SU-DHL-6 (cell line): ENCODE measurements at regions not wholly inside any gene's neighbourhood (a gene's known extent, or its start where the extent isn't known, plus 50 kb on each side); places are given as distances from the start of the nearest gene placed in this dataset.

Experiments
- H2AFZ ChIP-seq: fragments of 200-600 bp; sonication (generic); 2 replicates; pipeline ENCODE4 v1.6.1; 2014; ENCODE audit warnings: low read depth, mild to moderate bottlenecking, moderate library complexity, mixed read lengths, antibody characterized with exemption, low read length; ENCODE audit not compliant: severe bottlenecking
- H3F3A ChIP-seq: fragments of 200-600 bp; shearing (Covaris generic); 2 replicates; pipeline ENCODE4 v1.6.0; 2016; ENCODE audit warnings: antibody characterized with exemption, mild to moderate bottlenecking; ENCODE audit not compliant: insufficient read depth
- H3K27ac ChIP-seq: fragments of 200-600 bp; sonication (generic); 2 replicates; pipeline ENCODE4 v1.5.1; 2016; ENCODE audit warnings: low read depth, mild to moderate bottlenecking, low read length, moderate library complexity, mixed read lengths
- H3K27me3 ChIP-seq: fragments of 200-600 bp; sonication (generic), shearing (Covaris generic); 2 replicates; pipeline ENCODE4 v1.6.0; 2014; ENCODE audit warnings: mild to moderate bottlenecking, low read length
- H3K36me3 ChIP-seq: fragments of 200-600 bp; sonication (generic); 2 replicates; pipeline ENCODE4 v1.6.1; 2014; ENCODE audit warnings: mild to moderate bottlenecking, low read length, mixed read lengths
- H3K4me2 ChIP-seq: fragments of 300-600, 200-600 bp; shearing (Covaris generic), sonication (generic); 2 replicates; pipeline ENCODE4 v1.6.0; 2014; ENCODE audit warnings: low read length, low read depth, mild to moderate bottlenecking; ENCODE audit not compliant: poor library complexity, severe bottlenecking
- H3K4me3 ChIP-seq: fragments of 200-600 bp; sonication (generic); 2 replicates; pipeline ENCODE4 v1.5.1; 2014; ENCODE audit warnings: antibody characterized with exemption, low read length, mild to moderate bottlenecking, mixed read lengths; ENCODE audit not compliant: insufficient read depth, poor library complexity, severe bottlenecking
- H3K79me2 ChIP-seq: fragments of 200-600 bp; sonication (generic); 2 replicates; pipeline ENCODE4 v1.6.1; 2014; ENCODE audit warnings: mild to moderate bottlenecking, low read length, moderate library complexity; ENCODE audit not compliant: insufficient read depth
- H3K9ac ChIP-seq: fragments of 200-600 bp; sonication (generic); 2 replicates; pipeline ENCODE4 v1.7.0; 2014; ENCODE audit warnings: mild to moderate bottlenecking, low read length
- H3K9me2 ChIP-seq: fragments of 200-600 bp; sonication (generic); replicated peaks from 2 replicates; pipeline ENCODE4 v1.6.1; 2014; ENCODE audit warnings: low read length; ENCODE audit not compliant: insufficient read depth
- H3K9me3 ChIP-seq: fragments of 200-600 bp; sonication (generic); 2 replicates; pipeline ENCODE4 v1.6.1; 2014; ENCODE audit warnings: low read length, mixed read lengths; ENCODE audit not compliant: insufficient read depth
- H4K20me1 ChIP-seq: fragments of 200-600 bp; sonication (generic); 2 replicates; pipeline ENCODE4 v1.6.1; 2014; ENCODE audit warnings: low read depth, mild to moderate bottlenecking, antibody characterized with exemption, low read length, moderate library complexity, mixed read lengths
- CTCF ChIP-seq: fragments of 200-600 bp; sonication (generic); IDR thresholded peaks from one replicate; pipeline ENCODE4 v1.5.1; 2017; ENCODE audit warnings: antibody characterized with exemption, mild to moderate bottlenecking, low read length, moderate library complexity; ENCODE audit not compliant: insufficient read depth, poor library complexity, severe bottlenecking
- EZH2phosphoT487 ChIP-seq: fragments of 200-600 bp; sonication (generic), shearing (Covaris generic); conservative IDR thresholded peaks from 2 replicates; pipeline ENCODE4 v1.6.1; 2018; ENCODE audit warnings: mild to moderate bottlenecking, antibody characterized with exemption, low read length, moderate library complexity, mixed read lengths

- Histone ChIP-seq H2AFZ (no peak overlapping the region), H4K20me1 (no peaks in the 10 kb centered on the region), H3K79me2 (no peaks in the 10 kb centered on the region), H3K9me3 (no peaks in the 10 kb centered on the region), H3K27me3 (no peaks in the 10 kb centered on the region), H3K36me3 (no peaks in the 10 kb centered on the region), H3K9me2 (no peaks in the 10 kb centered on the region), H3K4me2 (no peak overlapping the region), H3K27ac (no peak overlapping the region), H3K9ac (no peak overlapping the region), H3F3A (no peaks in the 10 kb centered on the region), H3K4me3 (no peak overlapping the region)
- TF ChIP-seq CTCF (no peak), EZH2phosphoT487 (no peak)
Observed at GRCh38 chr5:125634216-125634835, 788.9 kb upstream of the GRAMD2B start.

- no peak overlapping the region for H3K27ac ChIP-seq
- TF ChIP-seq EZH2phosphoT487: no peak
- TF ChIP-seq CTCF: no peak
- H2AFZ ChIP-seq: no peak overlapping the region
Observed at GRCh38 chr5:125639858-125640257, 783.4 kb upstream of the GRAMD2B start.

GRCh38 chr5:125652761-125653160 is 770.4 kb upstream of the GRAMD2B start:
- no peaks in the 10 kb centered on the region for H3K9me2 ChIP-seq
- no peaks in the 10 kb centered on the region for H3K27me3 ChIP-seq
- H3F3A ChIP-seq: no peaks in the 10 kb centered on the region
- H2AFZ ChIP-seq: no peak overlapping the region
- H3K79me2 ChIP-seq: no peaks in the 10 kb centered on the region
- H3K4me2 ChIP-seq: no peak overlapping the region
- H3K27ac ChIP-seq: no peak overlapping the region
- H3K9me3 ChIP-seq: no peaks in the 10 kb centered on the region
- H4K20me1 ChIP-seq: no peaks in the 10 kb centered on the region
- 0 out of 2 replicates have a peak, but pooled peaks cover 2% of the 10 kb centered on the region for H3K36me3 ChIP-seq
- H3K4me3 ChIP-seq: no peak overlapping the region
- no peak for TF ChIP-seq CTCF
- TF ChIP-seq EZH2phosphoT487: no peak
- H3K9ac ChIP-seq: no peak overlapping the region

More at GRCh38 chr5:125639858-125640257, 783.4 kb upstream of the GRAMD2B start:
- no peaks in the 10 kb centered on the region for H3K27me3 ChIP-seq
- H3K79me2 ChIP-seq: no peaks in the 10 kb centered on the region
- H3K36me3 ChIP-seq: no peaks in the 10 kb centered on the region
- no peak overlapping the region for H3K4me2 ChIP-seq
- no peak overlapping the region for H3K4me3 ChIP-seq
- no peaks in the 10 kb centered on the region for H3K9me2 ChIP-seq
- H3K9me3 ChIP-seq: peaks cover 3% of the 10 kb centered on the region; the same call in 1 of the 2 replicates
- H3K9ac ChIP-seq: no peak overlapping the region
- H4K20me1 ChIP-seq: no peaks in the 10 kb centered on the region
- H3F3A ChIP-seq: no peaks in the 10 kb centered on the region
